DND-41 (cell line): ENCODE measurements at regions not wholly inside any gene's neighbourhood (a gene's known extent, or its start where the extent isn't known, plus 50 kb on each side); places are given as distances from the start of the nearest gene placed in this dataset.

ENCODE experiments used
- EZH2 ChIP-seq: IDR thresholded peaks from 3 replicates; pipeline ENCODE4 v1.6.1; 2012; ENCODE audit warnings: borderline replicate concordance, low read depth, mild to moderate bottlenecking, moderate library complexity, low read length, inconsistent platforms; ENCODE audit not compliant: severe bottlenecking
- TF ChIP-seq, protein P1 (sequence below): IDR thresholded peaks from 2 replicates; pipeline ENCODE4 v1.5.1; 2012; ENCODE audit warnings: borderline replicate concordance, low read length, moderate library complexity, mild to moderate bottlenecking; ENCODE audit not compliant: poor library complexity, severe bottlenecking; ENCODE audit errors: extremely low read depth

DNA sequence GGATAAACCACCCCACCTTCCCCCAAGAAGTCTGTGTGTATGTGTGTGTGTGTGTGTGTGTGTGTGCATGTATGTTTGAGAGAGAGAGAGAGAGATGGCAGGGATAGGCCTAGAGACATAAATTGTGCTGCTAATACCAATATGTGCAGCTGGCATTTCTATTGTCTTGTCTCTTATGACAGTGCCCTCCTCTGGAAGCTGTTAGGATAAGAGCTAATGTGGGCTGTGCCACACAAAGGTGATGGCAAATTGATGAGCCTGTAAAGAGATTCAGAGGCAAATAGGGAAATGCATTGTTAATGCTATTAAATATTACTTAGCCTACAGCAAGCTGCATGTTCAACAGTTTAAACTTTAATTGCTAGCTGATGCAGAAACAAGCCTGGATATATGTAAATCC, 332.0 kb downstream of the NKX6-1 start:
- TF ChIP-seq, protein P1, sequence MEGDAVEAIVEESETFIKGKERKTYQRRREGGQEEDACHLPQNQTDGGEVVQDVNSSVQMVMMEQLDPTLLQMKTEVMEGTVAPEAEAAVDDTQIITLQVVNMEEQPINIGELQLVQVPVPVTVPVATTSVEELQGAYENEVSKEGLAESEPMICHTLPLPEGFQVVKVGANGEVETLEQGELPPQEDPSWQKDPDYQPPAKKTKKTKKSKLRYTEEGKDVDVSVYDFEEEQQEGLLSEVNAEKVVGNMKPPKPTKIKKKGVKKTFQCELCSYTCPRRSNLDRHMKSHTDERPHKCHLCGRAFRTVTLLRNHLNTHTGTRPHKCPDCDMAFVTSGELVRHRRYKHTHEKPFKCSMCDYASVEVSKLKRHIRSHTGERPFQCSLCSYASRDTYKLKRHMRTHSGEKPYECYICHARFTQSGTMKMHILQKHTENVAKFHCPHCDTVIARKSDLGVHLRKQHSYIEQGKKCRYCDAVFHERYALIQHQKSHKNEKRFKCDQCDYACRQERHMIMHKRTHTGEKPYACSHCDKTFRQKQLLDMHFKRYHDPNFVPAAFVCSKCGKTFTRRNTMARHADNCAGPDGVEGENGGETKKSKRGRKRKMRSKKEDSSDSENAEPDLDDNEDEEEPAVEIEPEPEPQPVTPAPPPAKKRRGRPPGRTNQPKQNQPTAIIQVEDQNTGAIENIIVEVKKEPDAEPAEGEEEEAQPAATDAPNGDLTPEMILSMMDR, result no peak
- TF ChIP-seq EZH2, result no peak
